GF-D8 (cell line): ENCODE measurements at regions not wholly inside any gene's neighbourhood (a gene's known extent, or its start where the extent isn't known, plus 50 kb on each side); places are given as distances from the start of the nearest gene placed in this dataset.

Experiments used
- DNase-seq: peaks from one replicate; lab custom pipeline; 2025; lab: John Stamatoyannopoulos, UW

- no peak for DNase-seq
Measured at GRCh38 chr1:55503663-55504305, 288.6 kb upstream of the USP24 start.

- no peak for DNase-seq
Measured at GRCh38 chr1:55500601-55501000, 285.4 kb upstream of the USP24 start.

- no peak for DNase-seq
Measured at GRCh38 chr1:55490547-55490946, 275.4 kb upstream of the USP24 start.

- DNase-seq = no peak
Measured at GRCh38 chr1:55484173-55484572, 269.0 kb upstream of the USP24 start.

- DNase-seq = no peak
Measured at GRCh38 chr1:55483523-55483922, 268.4 kb upstream of the USP24 start.

- DNase-seq = no peak
Measured at GRCh38 chr1:55481634-55482033, 266.5 kb upstream of the USP24 start.

- DNase-seq = no peak
Measured at GRCh38 chr1:55480029-55480795, 265.0 kb upstream of the USP24 start.

GRCh38 chr1:55478742-55479141 lies 263.6 kb upstream of the USP24 start:
- DNase-seq = no peak

- no peak for DNase-seq
Measured at GRCh38 chr1:55477953-55478352, 262.8 kb upstream of the USP24 start.

- no peak for DNase-seq
Measured at GRCh38 chr1:55476445-55477015, 261.4 kb upstream of the USP24 start.

- DNase-seq = peak; percentile 65
Measured at GRCh38 chr1:55474168-55474786, 259.1 kb upstream of the USP24 start.

GRCh38 chr1:55473661-55474060 lies 258.5 kb upstream of the USP24 start:
- no peak for DNase-seq

- DNase-seq = no peak
Measured at GRCh38 chr1:55472784-55473183, 257.6 kb upstream of the USP24 start.

GRCh38 chr1:55472115-55472514 lies 257.0 kb upstream of the USP24 start:
- DNase-seq = no peak

GRCh38 chr1:55468142-55468795 lies 253.1 kb upstream of the USP24 start:
- no peak for DNase-seq

- DNase-seq = no peak
Measured at GRCh38 chr1:55466921-55467320, 251.8 kb upstream of the USP24 start.

- no peak for DNase-seq
Measured at GRCh38 chr1:55466373-55466772, 251.2 kb upstream of the USP24 start.

- no peak for DNase-seq
Measured at GRCh38 chr1:55464550-55464949, 249.4 kb upstream of the USP24 start.

- no peak for DNase-seq
Measured at GRCh38 chr1:55463814-55464475, 248.8 kb upstream of the USP24 start.

GRCh38 chr1:55457874-55458273 lies 242.7 kb upstream of the USP24 start:
- DNase-seq = no peak

- no peak for DNase-seq
Measured at GRCh38 chr1:55456971-55457370, 241.8 kb upstream of the USP24 start.

GRCh38 chr1:55448261-55448660 lies 233.1 kb upstream of the USP24 start:
- DNase-seq = no peak
